MM.1S (cell line): ENCODE measurements at regions not wholly inside any gene's neighbourhood (a gene's known extent, or its start where the extent isn't known, plus 50 kb on each side); places are given as distances from the start of the nearest gene placed in this dataset.

Source experiments
- DNase-seq: peaks from one replicate; pipeline ENCODE4 v3.0.0-alpha.2; 2015
- H2AFZ ChIP-seq: fragments of 300-600 bp; sonication (generic); 2 replicates; pipeline ENCODE4 v1.6.0; 2016; ENCODE audit warnings: antibody characterized with exemption, low read length
- H3F3A ChIP-seq: fragments of 300-600 bp; sonication (generic); 2 replicates; pipeline ENCODE4 v1.6.1; 2016; ENCODE audit warnings: mild to moderate bottlenecking, antibody characterized with exemption, low read length, moderate library complexity, mixed read lengths; ENCODE audit not compliant: insufficient read depth
- H3K27ac ChIP-seq: fragments of 300-600 bp; sonication (generic); 2 replicates; pipeline ENCODE4 v1.5.1; 2016; ENCODE audit warnings: mild to moderate bottlenecking, low read length
- H3K27me3 ChIP-seq: fragments of 300-600 bp; sonication (generic); replicated peaks from 2 replicates; pipeline ENCODE4 v1.6.0; 2016; ENCODE audit warnings: low read length; ENCODE audit not compliant: insufficient read depth
- H3K36me3 ChIP-seq: fragments of 300-600 bp; sonication (generic); replicated peaks from 2 replicates; pipeline ENCODE4 v1.6.1; 2016; ENCODE audit warnings: mild to moderate bottlenecking, low read length, mixed read lengths; ENCODE audit not compliant: insufficient read depth
- H3K4me1 ChIP-seq: fragments of 300-600 bp; sonication (generic); 2 replicates; pipeline ENCODE4 v1.6.1; 2016; ENCODE audit warnings: low read length, mixed read lengths
- H3K4me2 ChIP-seq: fragments of 300-600 bp; sonication (generic); 2 replicates; pipeline ENCODE4 v1.6.0; 2016; ENCODE audit warnings: low read depth, low read length
- H3K4me3 ChIP-seq: fragments of 300-600 bp; sonication (generic); 2 replicates; pipeline ENCODE4 v1.5.1; 2016; ENCODE audit warnings: low read length, mixed read lengths
- H3K79me2 ChIP-seq: fragments of 300-600 bp; sonication (generic); 2 replicates; pipeline ENCODE4 v1.6.1; 2016; ENCODE audit warnings: mixed run types, low read length, mixed read lengths
- H3K9ac ChIP-seq: fragments of 300-600 bp; sonication (generic); 2 replicates; pipeline ENCODE4 v1.6.1; 2016; ENCODE audit warnings: low read length, mixed read lengths
- H3K9me2 ChIP-seq: fragments of 300-600 bp; sonication (generic); replicated peaks from 2 replicates; pipeline ENCODE4 v1.6.1; 2016; ENCODE audit warnings: mild to moderate bottlenecking, low read length, mixed read lengths; ENCODE audit not compliant: insufficient read depth
- H3K9me3 ChIP-seq: fragments of 300-600 bp; sonication (generic); replicated peaks from 2 replicates; pipeline ENCODE4 v1.6.1; 2016; ENCODE audit warnings: mild to moderate bottlenecking, low read length, mixed read lengths; ENCODE audit not compliant: insufficient read depth
- H4K20me1 ChIP-seq: fragments of 300-600 bp; sonication (generic); 2 replicates; pipeline ENCODE4 v1.6.1; 2016; ENCODE audit warnings: mild to moderate bottlenecking, low read length, moderate library complexity, mixed read lengths; ENCODE audit not compliant: insufficient read depth
- CTCF ChIP-seq: fragments of 300-600 bp; sonication (generic); IDR thresholded peaks from 2 replicates; pipeline ENCODE4 v1.5.1; 2016; ENCODE audit warnings: antibody characterized with exemption, low read length, mixed read lengths
- EZH2 ChIP-seq: fragments of 300-600 bp; sonication (generic); optimal IDR thresholded peaks from 2 replicates; pipeline ENCODE3; 2017; ENCODE audit warnings: low read depth, mild to moderate bottlenecking, antibody characterized with exemption, low read length, mixed read lengths
- EZH2phosphoT487 ChIP-seq: fragments of 300-600 bp; sonication (generic); IDR thresholded peaks from 2 replicates; pipeline ENCODE4 v1.6.1; 2018; ENCODE audit warnings: antibody characterized with exemption, low read length

GRCh38 chr14:99075061-99075460 lies 196.9 kb downstream of the BCL11B start:
- Histone ChIP-seq H3K36me3 (no peaks in the 10 kb centered on the region), H3K9ac (no peak overlapping the region), H3K9me2 (no peaks in the 10 kb centered on the region), H3K4me1 (no peaks in the 10 kb centered on the region), H3K4me3 (no peak overlapping the region), H3K79me2 (no peaks in the 10 kb centered on the region), H3K27me3 (no peaks in the 10 kb centered on the region), H3K9me3 (no peaks in the 10 kb centered on the region), H3K4me2 (no peak overlapping the region), H3F3A (no peaks in the 10 kb centered on the region), H3K27ac (no peak overlapping the region), H4K20me1 (no peaks in the 10 kb centered on the region), H2AFZ (no peak overlapping the region)
- DNase-seq: no peak
- TF ChIP-seq CTCF (no peak), EZH2 (no peak), EZH2phosphoT487 (no peak)

DNA sequence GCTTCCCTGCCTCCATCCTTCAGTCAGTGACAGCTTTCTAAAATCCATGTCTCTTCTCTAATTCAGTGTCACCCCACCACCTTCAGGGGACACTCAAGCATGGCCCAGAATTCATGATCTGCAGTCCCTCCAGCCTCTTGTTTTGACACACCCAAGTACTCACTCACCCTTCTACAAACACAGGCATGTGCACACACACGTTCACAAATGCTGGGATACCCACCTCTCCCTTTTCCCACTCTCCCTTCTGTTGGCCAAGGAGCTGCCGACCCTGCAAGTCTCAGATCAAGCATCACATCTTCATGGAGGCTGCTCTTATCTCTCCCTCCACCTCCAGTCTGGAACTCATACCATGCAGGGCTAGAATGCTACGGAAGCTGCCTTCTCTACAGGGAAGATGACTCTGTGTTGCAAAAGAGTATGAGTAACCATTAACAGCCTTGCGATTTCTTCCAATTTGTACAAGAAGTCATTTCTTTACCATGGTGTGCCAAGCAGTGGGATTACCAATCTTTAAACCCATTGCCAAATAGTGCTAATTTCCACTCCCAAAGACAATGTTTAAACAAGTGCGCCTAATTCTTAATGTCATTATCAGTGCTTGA lies 196.1 kb downstream of the BCL11B start:
- no peaks in the 10 kb centered on the region for H3K9me2 ChIP-seq
- no peak for DNase-seq
- H4K20me1 ChIP-seq: no peaks in the 10 kb centered on the region
- no peaks in the 10 kb centered on the region for H3F3A ChIP-seq
- H3K9ac ChIP-seq: no peak overlapping the region
- no peaks in the 10 kb centered on the region for H3K27me3 ChIP-seq
- no peak overlapping the region for H3K4me2 ChIP-seq
- TF ChIP-seq EZH2phosphoT487: no peak
- TF ChIP-seq EZH2: no peak
- no peak for TF ChIP-seq CTCF
- H3K27ac ChIP-seq: no peak overlapping the region
- no peaks in the 10 kb centered on the region for H3K4me1 ChIP-seq
- no peaks in the 10 kb centered on the region for H3K9me3 ChIP-seq
- no peak overlapping the region for H3K4me3 ChIP-seq
- H3K79me2 ChIP-seq: no peaks in the 10 kb centered on the region
- no peak overlapping the region for H2AFZ ChIP-seq
- H3K36me3 ChIP-seq: no peaks in the 10 kb centered on the region

DNA sequence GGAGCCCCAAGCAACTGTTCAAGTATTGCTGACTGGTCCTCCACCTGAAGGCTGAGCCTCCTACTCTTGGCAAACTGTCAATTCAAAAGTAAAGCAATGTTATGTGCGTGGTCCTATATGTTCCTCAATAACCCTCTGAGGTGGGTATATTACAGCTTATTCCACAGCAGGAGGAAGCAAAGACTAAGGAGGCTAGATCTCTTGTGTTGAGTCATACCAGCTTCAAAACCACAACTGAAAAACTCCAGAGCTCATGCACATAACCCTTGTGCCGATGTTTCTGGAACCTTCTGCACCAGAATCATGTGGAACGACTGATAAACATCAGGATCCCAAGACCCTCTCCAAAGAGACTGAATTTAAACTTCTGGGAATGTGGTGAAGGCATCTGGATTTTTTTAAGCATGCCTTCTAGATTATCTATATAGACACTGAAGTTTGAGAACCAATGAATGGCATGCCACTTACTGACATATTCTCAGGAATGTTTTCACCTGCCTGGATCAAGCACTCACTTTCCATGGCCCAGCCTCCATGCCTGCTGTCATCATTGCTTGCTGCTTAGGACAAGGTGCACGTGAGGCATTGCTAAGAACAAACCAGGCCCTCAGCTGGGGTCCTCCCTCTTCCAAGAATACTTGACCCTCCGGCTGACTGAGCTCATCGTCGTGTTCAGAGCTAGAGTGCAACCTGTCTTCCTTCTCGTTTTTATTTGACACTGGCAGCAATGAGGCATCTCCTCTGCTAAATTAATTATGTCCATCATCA lies 194.7 kb downstream of the BCL11B start:
- Histone ChIP-seq H3K4me3 (no peak overlapping the region), H2AFZ (no peak overlapping the region), H3K27me3 (no peaks in the 10 kb centered on the region), H4K20me1 (no peaks in the 10 kb centered on the region), H3K9me2 (no peaks in the 10 kb centered on the region), H3K9me3 (no peaks in the 10 kb centered on the region), H3F3A (no peaks in the 10 kb centered on the region), H3K79me2 (no peaks in the 10 kb centered on the region), H3K36me3 (no peaks in the 10 kb centered on the region), H3K9ac (no peak overlapping the region), H3K4me2 (no peak overlapping the region), H3K27ac (no peak overlapping the region), H3K4me1 (no peaks in the 10 kb centered on the region)
- TF ChIP-seq EZH2: no peak
- no peak for DNase-seq

GRCh38 chr14:99077844-99078236 lies 194.2 kb downstream of the BCL11B start:
- Histone ChIP-seq H3K9ac (no peak overlapping the region), H4K20me1 (no peaks in the 10 kb centered on the region), H3K4me2 (no peak overlapping the region), H3K4me1 (no peaks in the 10 kb centered on the region), H3K4me3 (no peak overlapping the region), H3K27me3 (no peaks in the 10 kb centered on the region), H3K36me3 (no peaks in the 10 kb centered on the region), H3K9me2 (no peaks in the 10 kb centered on the region), H2AFZ (no peak overlapping the region), H3F3A (no peaks in the 10 kb centered on the region), H3K79me2 (no peaks in the 10 kb centered on the region), H3K9me3 (no peaks in the 10 kb centered on the region), H3K27ac (no peak overlapping the region)
- no peak for DNase-seq
- TF ChIP-seq EZH2: no peak
- no peak for TF ChIP-seq CTCF
- TF ChIP-seq EZH2phosphoT487: no peak
